HG02763 (cell line): ENCODE measurements at regions not wholly inside any gene's neighbourhood (a gene's known extent, or its start where the extent isn't known, plus 50 kb on each side); places are given as distances from the start of the nearest gene placed in this dataset.

Experiments
- ATAC-seq: cut with Tn5 transposase; IDR thresholded peaks from one replicate; pipeline ENCODE4 v1.9.1; 2021; ENCODE audit warnings: mild to moderate bottlenecking, moderate library complexity; ENCODE audit not compliant: unreplicated experiment

GRCh38 chr10:64067859-64068258, 546.7 kb downstream of the REEP3 start:
- no peak for ATAC-seq

- ATAC-seq = no peak
Observed at GRCh38 chr10:64070241-64070640, 549.0 kb downstream of the REEP3 start.

- ATAC-seq = no peak
Observed at GRCh38 chr10:64071218-64071617, 550.0 kb downstream of the REEP3 start.

- no peak for ATAC-seq
Observed at GRCh38 chr10:64075604-64076003, 554.4 kb downstream of the REEP3 start.

- ATAC-seq = no peak
Observed at GRCh38 chr10:64076322-64076940, 555.2 kb downstream of the REEP3 start.

- ATAC-seq = no peak
Observed at GRCh38 chr10:64079341-64079740, 558.1 kb downstream of the REEP3 start.

- ATAC-seq = no peak
Observed at GRCh38 chr10:64080071-64080470, 558.9 kb downstream of the REEP3 start.

- ATAC-seq = no peak
Observed at GRCh38 chr10:64081947-64082482, 560.8 kb downstream of the REEP3 start.

- ATAC-seq = no peak
Observed at GRCh38 chr10:64086083-64086767, 565.0 kb downstream of the REEP3 start.

GRCh38 chr10:64089648-64090047, 568.4 kb downstream of the REEP3 start:
- ATAC-seq = no peak

GRCh38 chr10:64090865-64091264, 569.7 kb downstream of the REEP3 start:
- ATAC-seq = no peak

- ATAC-seq = no peak
Observed at GRCh38 chr10:64091897-64092296, 570.7 kb downstream of the REEP3 start.

- ATAC-seq = no peak
Observed at GRCh38 chr10:64093304-64093703, 572.1 kb downstream of the REEP3 start.

- ATAC-seq = no peak
Observed at GRCh38 chr10:64093946-64094535, 572.8 kb downstream of the REEP3 start.

- ATAC-seq = no peak
Observed at GRCh38 chr10:64096941-64097340, 575.7 kb downstream of the REEP3 start.

GRCh38 chr10:64097391-64098122, 576.4 kb downstream of the REEP3 start:
- no peak for ATAC-seq

GRCh38 chr10:64098994-64099393, 577.8 kb downstream of the REEP3 start:
- no peak for ATAC-seq

- no peak for ATAC-seq
Observed at GRCh38 chr10:64101606-64102263, 580.5 kb downstream of the REEP3 start.

GRCh38 chr10:64102264-64102633, 581.0 kb downstream of the REEP3 start:
- ATAC-seq = no peak

- no peak for ATAC-seq
Observed at GRCh38 chr10:64102916-64103315, 581.7 kb downstream of the REEP3 start.
